ENCODE measurements at regions not wholly inside any gene's neighbourhood (a gene's known extent, or its start where the extent isn't known, plus 50 kb on each side); places are given as distances from the start of the nearest gene placed in this dataset.

DNA sequence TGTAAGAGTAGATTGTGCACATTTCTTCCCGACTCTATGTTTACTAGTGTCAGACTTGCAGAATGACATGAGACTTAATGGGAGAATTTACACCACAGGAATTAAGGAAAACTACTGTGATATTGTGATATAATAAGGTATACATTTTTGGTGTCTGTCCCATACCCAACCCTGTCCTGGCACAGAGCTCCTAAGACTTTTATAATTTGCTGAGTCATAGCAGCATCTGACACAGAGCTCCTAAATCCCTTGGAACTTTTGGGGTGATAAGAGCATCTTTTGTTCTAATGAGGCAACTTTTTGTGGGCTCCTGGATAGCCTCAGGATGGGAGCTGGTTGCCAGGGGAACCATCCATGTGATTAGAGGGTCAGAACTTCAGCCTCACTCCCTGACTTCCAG lies 1607.0 kb downstream of the RPA4 start:
- POLR2A ChIA-PET, result no interaction called here

DNA sequence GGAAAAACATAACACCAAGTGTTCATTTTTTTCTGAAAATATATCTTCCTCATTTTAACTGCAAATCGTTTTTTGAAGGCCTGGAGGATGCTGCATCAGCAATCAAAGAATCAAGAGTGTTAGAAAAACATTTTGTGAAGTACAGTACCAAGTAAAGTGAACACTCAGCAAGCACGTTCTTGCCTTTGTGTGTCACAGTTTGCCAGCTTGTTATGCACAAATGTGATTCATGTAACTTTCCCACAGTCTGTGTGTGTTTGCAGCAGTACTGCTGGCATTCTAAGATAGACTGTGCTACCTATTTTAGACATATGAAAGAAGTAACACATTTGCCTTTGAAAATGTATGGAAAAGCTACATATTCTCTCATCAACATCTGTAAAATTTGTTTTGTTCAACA lies 1617.7 kb downstream of the RPA4 start:
- H3K4me2 ChIP-seq (ENCODE audit: insufficient read depth, low read length), result no peak overlapping the region
- no peak overlapping the region for H3K4me3 ChIP-seq (replicated peaks in 1 of 3; ENCODE audit: insufficient read depth in 1 of 3, low read depth in 1 of 3, low read length in 3 of 3)
- DNase-seq (ENCODE audit: low read depth, low spot score), result no peak
- no peaks in the 10 kb centered on the region for H4K20me1 ChIP-seq (replicated peaks; ENCODE audit: control insufficient read depth, extremely low read depth, insufficient read depth, low read length)
- no peak overlapping the region for H3K9ac ChIP-seq (replicated peaks; ENCODE audit: extremely low read depth, insufficient read depth, low read length)
- H3K36me3 ChIP-seq (ENCODE audit: control insufficient read depth in 2 of 2, extremely low read depth in 1 of 2, insufficient read depth in 2 of 2, low read length in 2 of 2), result no peaks in the 10 kb centered on the region
- H3K9me1 ChIP-seq (replicated peaks; ENCODE audit: control insufficient read depth, extremely low read depth, insufficient read depth, low read length), result no peaks in the 10 kb centered on the region
- H3K9me3 ChIP-seq (replicated peaks; ENCODE audit: control insufficient read depth, insufficient read depth, low read length), result no peaks in the 10 kb centered on the region
- CTCF ChIA-PET, result no interaction called here
- intact Hi-C loops (cut with micrococcal nuclease), result no loop called here
- H2AFZ ChIP-seq (ENCODE audit: low read depth, low read length), result no peak overlapping the region
- no TSS peak for BruUV-seq (replicated peaks)
- no peak overlapping the region for H3K27ac ChIP-seq (ENCODE audit: insufficient read depth, low read depth, low read length)
- POLR2A ChIA-PET, result no interaction called here
- no peaks in the 10 kb centered on the region for H3K79me2 ChIP-seq (ENCODE audit: control insufficient read depth, insufficient read depth, low read length)
- no peak for TF ChIP-seq MYC (IDR thresholded peaks at IDR 0.05; ENCODE audit: low read depth, low read length)
- no peak for TF ChIP-seq POLR2AphosphoS5 (IDR thresholded peaks at IDR 0.05; ENCODE audit: insufficient read depth, low read depth, low read length)
- no peak for TF ChIP-seq JUN (IDR thresholded peaks at IDR 0.05; ENCODE audit: borderline replicate concordance, insufficient read depth, insufficient read length, low read depth)
- TF ChIP-seq, protein P1, sequence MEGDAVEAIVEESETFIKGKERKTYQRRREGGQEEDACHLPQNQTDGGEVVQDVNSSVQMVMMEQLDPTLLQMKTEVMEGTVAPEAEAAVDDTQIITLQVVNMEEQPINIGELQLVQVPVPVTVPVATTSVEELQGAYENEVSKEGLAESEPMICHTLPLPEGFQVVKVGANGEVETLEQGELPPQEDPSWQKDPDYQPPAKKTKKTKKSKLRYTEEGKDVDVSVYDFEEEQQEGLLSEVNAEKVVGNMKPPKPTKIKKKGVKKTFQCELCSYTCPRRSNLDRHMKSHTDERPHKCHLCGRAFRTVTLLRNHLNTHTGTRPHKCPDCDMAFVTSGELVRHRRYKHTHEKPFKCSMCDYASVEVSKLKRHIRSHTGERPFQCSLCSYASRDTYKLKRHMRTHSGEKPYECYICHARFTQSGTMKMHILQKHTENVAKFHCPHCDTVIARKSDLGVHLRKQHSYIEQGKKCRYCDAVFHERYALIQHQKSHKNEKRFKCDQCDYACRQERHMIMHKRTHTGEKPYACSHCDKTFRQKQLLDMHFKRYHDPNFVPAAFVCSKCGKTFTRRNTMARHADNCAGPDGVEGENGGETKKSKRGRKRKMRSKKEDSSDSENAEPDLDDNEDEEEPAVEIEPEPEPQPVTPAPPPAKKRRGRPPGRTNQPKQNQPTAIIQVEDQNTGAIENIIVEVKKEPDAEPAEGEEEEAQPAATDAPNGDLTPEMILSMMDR (IDR thresholded peaks at IDR 0.05; ENCODE audit: extremely low read depth in 1 of 2, insufficient read depth in 1 of 2, low read depth in 1 of 2, low read length in 2 of 2), result no peak
- TF ChIP-seq EZH2 (IDR thresholded peaks at IDR 0.05; ENCODE audit: borderline replicate concordance, low read depth, low read length, severe bottlenecking), result no peak
- TF ChIP-seq, protein P2, sequence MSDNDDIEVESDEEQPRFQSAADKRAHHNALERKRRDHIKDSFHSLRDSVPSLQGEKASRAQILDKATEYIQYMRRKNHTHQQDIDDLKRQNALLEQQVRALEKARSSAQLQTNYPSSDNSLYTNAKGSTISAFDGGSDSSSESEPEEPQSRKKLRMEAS (IDR thresholded peaks at IDR 0.05; ENCODE audit: insufficient read depth, insufficient read length), result no peak
- no peak for TF ChIP-seq FOS (IDR thresholded peaks at IDR 0.05; ENCODE audit: borderline replicate concordance, insufficient read depth, low read length)
- TF ChIP-seq POLR2A (IDR thresholded peaks at IDR 0.05; ENCODE audit: low read depth, low read length), result no peak
- no peak for TF ChIP-seq GATA2 (IDR thresholded peaks at IDR 0.05; ENCODE audit: insufficient read depth, insufficient read length, low read depth, low read length)
- dilution Hi-C loops (cut with MboI; ENCODE audit: extremely low pct_ligation_motif_present, low sequenced_read_pairs), result no loop called here
- H3K27me3 ChIP-seq (ENCODE audit: control insufficient read depth in 2 of 2, insufficient read depth in 2 of 2, low read length in 2 of 2), result no peaks in the 10 kb centered on the region
- H3K4me1 ChIP-seq (ENCODE audit: control insufficient read depth, extremely low read depth, insufficient read depth, low read length), result no peaks in the 10 kb centered on the region
- no peak for FAIRE-seq

More for the DNA sequence above, 1607.0 kb downstream of the RPA4 start:
- no peaks in the 10 kb centered on the region for H3K27me3 ChIP-seq (ENCODE audit: control insufficient read depth in 2 of 2, insufficient read depth in 2 of 2, low read length in 2 of 2)
- intact Hi-C loops (cut with micrococcal nuclease) (no loop called here), dilution Hi-C loops (cut with MboI; ENCODE audit: extremely low pct_ligation_motif_present, low sequenced_read_pairs) (no loop called here)
- DNase-seq (ENCODE audit: low read depth, low spot score) (no peak), FAIRE-seq (no peak)
- H3K36me3 ChIP-seq (ENCODE audit: control insufficient read depth in 2 of 2, extremely low read depth in 1 of 2, insufficient read depth in 2 of 2, low read length in 2 of 2), result no peaks in the 10 kb centered on the region
- H3K4me1 ChIP-seq (ENCODE audit: control insufficient read depth, extremely low read depth, insufficient read depth, low read length), result no peaks in the 10 kb centered on the region
- H3K9me3 ChIP-seq (replicated peaks; ENCODE audit: control insufficient read depth, insufficient read depth, low read length), result no peaks in the 10 kb centered on the region
- no peaks in the 10 kb centered on the region for H3K9me1 ChIP-seq (replicated peaks; ENCODE audit: control insufficient read depth, extremely low read depth, insufficient read depth, low read length)
- H3K4me3 ChIP-seq (replicated peaks in 1 of 3; ENCODE audit: insufficient read depth in 1 of 3, low read depth in 1 of 3, low read length in 3 of 3), result no peak overlapping the region
- BruUV-seq (replicated peaks), result no TSS peak
- H3K4me2 ChIP-seq (ENCODE audit: insufficient read depth, low read length), result no peak overlapping the region
- CTCF ChIA-PET, result no interaction called here
- H4K20me1 ChIP-seq (replicated peaks; ENCODE audit: control insufficient read depth, extremely low read depth, insufficient read depth, low read length), result no peaks in the 10 kb centered on the region
- no peak overlapping the region for H3K27ac ChIP-seq (ENCODE audit: insufficient read depth, low read depth, low read length)
- no peak overlapping the region for H3K9ac ChIP-seq (replicated peaks; ENCODE audit: extremely low read depth, insufficient read depth, low read length)
- H3K79me2 ChIP-seq (ENCODE audit: control insufficient read depth, insufficient read depth, low read length), result no peaks in the 10 kb centered on the region
- H2AFZ ChIP-seq (ENCODE audit: low read depth, low read length), result no peak overlapping the region
- TF ChIP-seq GATA2 (IDR thresholded peaks at IDR 0.05; ENCODE audit: insufficient read depth, insufficient read length, low read depth, low read length) (no peak), POLR2A (IDR thresholded peaks at IDR 0.05; ENCODE audit: low read depth, low read length) (no peak), POLR2AphosphoS5 (IDR thresholded peaks at IDR 0.05; ENCODE audit: insufficient read depth, low read depth, low read length) (no peak), MYC (IDR thresholded peaks at IDR 0.05; ENCODE audit: low read depth, low read length) (no peak), FOS (IDR thresholded peaks at IDR 0.05; ENCODE audit: borderline replicate concordance, insufficient read depth, low read length) (no peak)
- TF ChIP-seq, protein P1 (IDR thresholded peaks at IDR 0.05; ENCODE audit: extremely low read depth in 1 of 2, insufficient read depth in 1 of 2, low read depth in 1 of 2, low read length in 2 of 2), result no peak
